ENCODE measurements at regions not wholly inside any gene's neighbourhood (a gene's known extent, or its start where the extent isn't known, plus 50 kb on each side); places are given as distances from the start of the nearest gene placed in this dataset.

GRCh38 chr21:39007532-39007931 is 175.7 kb downstream of the PSMG1 start:
- TF ChIP-seq, protein P1, sequence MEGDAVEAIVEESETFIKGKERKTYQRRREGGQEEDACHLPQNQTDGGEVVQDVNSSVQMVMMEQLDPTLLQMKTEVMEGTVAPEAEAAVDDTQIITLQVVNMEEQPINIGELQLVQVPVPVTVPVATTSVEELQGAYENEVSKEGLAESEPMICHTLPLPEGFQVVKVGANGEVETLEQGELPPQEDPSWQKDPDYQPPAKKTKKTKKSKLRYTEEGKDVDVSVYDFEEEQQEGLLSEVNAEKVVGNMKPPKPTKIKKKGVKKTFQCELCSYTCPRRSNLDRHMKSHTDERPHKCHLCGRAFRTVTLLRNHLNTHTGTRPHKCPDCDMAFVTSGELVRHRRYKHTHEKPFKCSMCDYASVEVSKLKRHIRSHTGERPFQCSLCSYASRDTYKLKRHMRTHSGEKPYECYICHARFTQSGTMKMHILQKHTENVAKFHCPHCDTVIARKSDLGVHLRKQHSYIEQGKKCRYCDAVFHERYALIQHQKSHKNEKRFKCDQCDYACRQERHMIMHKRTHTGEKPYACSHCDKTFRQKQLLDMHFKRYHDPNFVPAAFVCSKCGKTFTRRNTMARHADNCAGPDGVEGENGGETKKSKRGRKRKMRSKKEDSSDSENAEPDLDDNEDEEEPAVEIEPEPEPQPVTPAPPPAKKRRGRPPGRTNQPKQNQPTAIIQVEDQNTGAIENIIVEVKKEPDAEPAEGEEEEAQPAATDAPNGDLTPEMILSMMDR (IDR thresholded peaks at IDR 0.05; ENCODE audit: low read length), result no peak
- TF ChIP-seq EZH2phosphoT487 (IDR thresholded peaks at IDR 0.05; ENCODE audit: low read length) (no peak), EZH2 (optimal IDR thresholded peaks at IDR 0.05; ENCODE audit: low read depth, low read length) (no peak)

Data from MM.1S (cell line).